Fibroblast of the aortic adventitia (primary cell): ENCODE measurements at regions not wholly inside any gene's neighbourhood (a gene's known extent, or its start where the extent isn't known, plus 50 kb on each side); places are given as distances from the start of the nearest gene placed in this dataset.

Experiments
- DNase-seq: peaks from one replicate; pipeline ENCODE4 v3.0.0-alpha.2; 2010; ENCODE audit warnings: low read depth
- H3K4me3 ChIP-seq: 2 replicates; pipeline ENCODE4 v1.5.1; 2011; ENCODE audit warnings: low read depth, mild to moderate bottlenecking, control low read depth, low read length, moderate library complexity
- TF ChIP-seq, protein P1 (sequence below): IDR thresholded peaks from 2 replicates; pipeline ENCODE4 v1.5.1; 2011; ENCODE audit warnings: mild to moderate bottlenecking, low read length, control low read depth, inconsistent platforms; ENCODE audit not compliant: insufficient read depth

DNA sequence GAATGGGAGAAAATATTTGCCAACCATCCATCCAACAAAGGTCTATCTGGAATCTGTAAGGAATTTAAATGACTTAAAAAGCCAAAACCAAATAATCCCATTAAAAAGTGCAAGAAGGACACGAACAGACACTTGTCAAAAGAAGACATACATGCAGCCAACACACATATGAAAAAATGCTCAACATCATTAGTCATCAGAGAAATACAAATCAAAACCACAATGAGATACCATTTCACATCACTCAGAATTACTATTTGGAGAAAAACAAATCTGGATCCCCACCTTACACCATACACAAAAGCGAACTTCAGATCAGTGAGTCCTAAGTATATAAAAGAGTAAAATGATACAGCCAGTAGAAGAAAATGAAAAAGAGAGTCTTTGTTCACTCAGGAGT is 58.6 kb upstream of the MNS1 start:
- TF ChIP-seq, protein P1, sequence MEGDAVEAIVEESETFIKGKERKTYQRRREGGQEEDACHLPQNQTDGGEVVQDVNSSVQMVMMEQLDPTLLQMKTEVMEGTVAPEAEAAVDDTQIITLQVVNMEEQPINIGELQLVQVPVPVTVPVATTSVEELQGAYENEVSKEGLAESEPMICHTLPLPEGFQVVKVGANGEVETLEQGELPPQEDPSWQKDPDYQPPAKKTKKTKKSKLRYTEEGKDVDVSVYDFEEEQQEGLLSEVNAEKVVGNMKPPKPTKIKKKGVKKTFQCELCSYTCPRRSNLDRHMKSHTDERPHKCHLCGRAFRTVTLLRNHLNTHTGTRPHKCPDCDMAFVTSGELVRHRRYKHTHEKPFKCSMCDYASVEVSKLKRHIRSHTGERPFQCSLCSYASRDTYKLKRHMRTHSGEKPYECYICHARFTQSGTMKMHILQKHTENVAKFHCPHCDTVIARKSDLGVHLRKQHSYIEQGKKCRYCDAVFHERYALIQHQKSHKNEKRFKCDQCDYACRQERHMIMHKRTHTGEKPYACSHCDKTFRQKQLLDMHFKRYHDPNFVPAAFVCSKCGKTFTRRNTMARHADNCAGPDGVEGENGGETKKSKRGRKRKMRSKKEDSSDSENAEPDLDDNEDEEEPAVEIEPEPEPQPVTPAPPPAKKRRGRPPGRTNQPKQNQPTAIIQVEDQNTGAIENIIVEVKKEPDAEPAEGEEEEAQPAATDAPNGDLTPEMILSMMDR, result no peak
- no peak for DNase-seq
- H3K4me3 ChIP-seq, result no peak overlapping the region

DNA sequence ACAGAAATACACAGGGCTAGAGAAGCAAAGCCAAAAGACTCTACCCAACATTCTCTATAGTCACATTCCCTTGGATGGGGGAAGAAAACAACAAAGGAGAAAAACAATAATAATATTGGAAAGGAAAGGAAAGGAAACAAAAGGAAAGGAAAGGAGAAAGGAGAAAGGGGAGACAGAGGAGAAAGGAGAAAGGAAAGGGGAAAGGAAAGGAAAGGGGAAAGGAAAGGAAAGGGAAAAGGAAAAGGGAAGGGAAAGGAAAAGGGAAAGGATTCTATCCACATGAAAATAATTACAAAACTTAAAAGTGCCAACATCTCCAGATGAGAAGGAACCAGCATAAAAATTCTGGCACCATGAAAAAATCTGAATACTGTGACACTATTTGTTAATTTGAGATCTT is 54.1 kb upstream of the MNS1 start:
- no peak for DNase-seq
- H3K4me3 ChIP-seq, result no peak overlapping the region

More for the DNA sequence above, 54.1 kb upstream of the MNS1 start:
- TF ChIP-seq, protein P1, result no peak
